HG03280 (cell line): ENCODE measurements at regions not wholly inside any gene's neighbourhood (a gene's known extent, or its start where the extent isn't known, plus 50 kb on each side); places are given as distances from the start of the nearest gene placed in this dataset.
"Not testable (repeated sequence)": the region's sequence is repeated elsewhere in the genome, so short reads cannot be mapped to it uniquely, and the experiment has no call there.

Experiments
- ATAC-seq: cut with Tn5 transposase; IDR thresholded peaks from one replicate; pipeline ENCODE4 v1.9.1; 2021; ENCODE audit warnings: mild to moderate bottlenecking, moderate library complexity; ENCODE audit not compliant: unreplicated experiment

GRCh38 chr16:21422824-21423223 is 144.7 kb upstream of the CRYM start:
- ATAC-seq = not testable (repeated sequence)

GRCh38 chr16:21404699-21405098 is 126.6 kb upstream of the CRYM start:
- not testable (repeated sequence) for ATAC-seq

DNA sequence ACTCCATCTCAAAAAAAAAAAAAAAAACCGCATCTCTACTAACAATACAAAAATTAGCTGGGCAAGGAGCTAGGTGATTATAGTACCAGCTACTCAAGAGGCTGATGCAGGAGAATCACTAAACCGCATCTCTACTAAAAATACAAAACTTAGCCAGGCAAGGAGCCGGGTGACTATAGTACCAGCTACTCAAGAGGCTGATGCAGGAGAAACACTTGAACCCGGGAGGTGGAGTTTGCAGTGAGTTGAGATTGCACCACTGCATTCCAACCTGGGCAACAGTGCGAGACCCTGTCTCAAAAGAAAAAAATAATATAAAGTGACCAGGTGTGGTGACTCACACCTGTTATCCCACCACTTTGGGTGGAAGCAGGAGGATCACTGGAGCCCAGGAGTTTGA is 119.8 kb upstream of the CRYM start:
- ATAC-seq = not testable (repeated sequence)

DNA sequence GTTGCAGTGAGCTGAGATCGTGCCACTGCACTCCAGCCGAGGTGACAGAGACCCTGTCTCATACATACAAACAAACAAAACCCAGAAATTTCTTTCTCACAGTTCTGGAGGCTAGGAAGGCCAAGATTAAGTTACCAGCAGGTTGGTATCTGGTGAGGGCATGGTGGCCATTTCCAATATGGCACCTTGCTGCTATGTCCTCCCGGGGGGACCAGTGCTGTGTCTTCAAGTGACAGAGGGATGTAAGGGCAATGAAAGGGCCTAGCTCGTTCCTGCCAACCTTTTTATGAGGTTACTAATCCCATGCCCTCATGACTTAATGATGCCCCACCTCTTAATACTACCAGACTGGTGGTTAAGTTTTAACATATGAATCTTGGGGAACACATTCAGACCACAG is 118.5 kb upstream of the CRYM start:
- not testable (repeated sequence) for ATAC-seq

- not testable (repeated sequence) for ATAC-seq
Measured at GRCh38 chr16:21390634-21391033, 112.5 kb upstream of the CRYM start.

GRCh38 chr16:21389860-21390259 is 111.8 kb upstream of the CRYM start:
- ATAC-seq = not testable (repeated sequence)

DNA sequence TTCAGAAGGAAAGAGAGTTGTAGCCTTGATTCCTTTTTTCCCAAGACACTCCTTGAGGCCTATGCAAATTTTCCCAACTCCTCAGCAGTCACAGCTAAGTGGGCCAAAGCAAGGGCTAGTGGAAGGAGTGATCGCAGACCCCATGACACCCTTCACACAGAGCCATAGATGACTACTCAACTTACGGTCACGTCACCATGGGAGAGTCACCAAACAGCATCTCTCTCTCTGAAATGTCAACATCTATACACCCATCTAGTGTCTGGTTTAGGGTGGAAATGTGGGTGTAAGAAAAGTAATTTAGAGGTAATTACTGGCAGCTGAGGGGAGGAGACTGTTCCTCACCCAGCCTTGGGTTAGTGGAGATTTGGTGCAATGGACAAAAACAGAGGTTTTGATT is 109.7 kb upstream of the CRYM start:
- ATAC-seq = not testable (repeated sequence)

- ATAC-seq = not testable (repeated sequence)
Measured at GRCh38 chr16:21386201-21386915, 108.3 kb upstream of the CRYM start.

GRCh38 chr16:21383682-21384081 is 105.6 kb upstream of the CRYM start:
- not testable (repeated sequence) for ATAC-seq

- not testable (repeated sequence) for ATAC-seq
Measured at GRCh38 chr16:21379645-21380044, 101.6 kb upstream of the CRYM start.

DNA sequence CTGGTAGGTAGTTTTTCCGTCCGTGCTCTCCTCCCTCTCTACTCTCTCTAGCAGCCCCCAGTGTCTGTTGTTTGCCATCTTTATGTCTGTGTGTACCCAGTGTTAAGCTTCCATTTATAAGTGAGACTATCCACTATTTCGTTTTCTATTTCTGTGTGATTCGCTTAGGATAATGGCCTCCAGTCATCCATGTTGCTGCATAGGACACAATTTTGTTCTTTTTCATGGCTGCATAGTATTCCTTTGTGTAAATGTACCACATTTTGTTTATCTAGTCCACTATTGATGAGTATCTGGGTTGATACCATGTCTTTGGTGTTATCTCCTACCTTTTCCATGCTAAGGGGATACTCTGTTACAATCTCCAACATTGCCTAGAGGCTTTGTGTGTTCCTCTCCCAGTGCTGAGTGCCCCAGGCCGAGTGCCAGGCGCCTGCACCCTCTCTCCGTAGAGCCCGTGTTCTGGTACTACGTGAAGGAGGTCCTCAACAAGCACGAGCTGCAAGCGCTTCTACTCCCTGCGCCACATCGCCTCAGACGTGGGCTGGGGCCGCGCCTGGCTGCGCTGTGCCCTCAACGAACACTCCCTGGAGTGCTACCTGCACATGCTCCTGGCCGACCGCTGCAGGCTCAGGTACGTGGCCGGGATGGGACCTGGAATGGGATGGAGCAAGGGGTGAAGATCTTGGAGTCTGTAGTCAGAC is 98.3 kb upstream of the CRYM start:
- not testable (repeated sequence) for ATAC-seq

GRCh38 chr16:21375334-21375733 is 97.2 kb upstream of the CRYM start:
- ATAC-seq = not testable (repeated sequence)

- not testable (repeated sequence) for ATAC-seq
Measured at GRCh38 chr16:21373454-21373853, 95.4 kb upstream of the CRYM start.

DNA sequence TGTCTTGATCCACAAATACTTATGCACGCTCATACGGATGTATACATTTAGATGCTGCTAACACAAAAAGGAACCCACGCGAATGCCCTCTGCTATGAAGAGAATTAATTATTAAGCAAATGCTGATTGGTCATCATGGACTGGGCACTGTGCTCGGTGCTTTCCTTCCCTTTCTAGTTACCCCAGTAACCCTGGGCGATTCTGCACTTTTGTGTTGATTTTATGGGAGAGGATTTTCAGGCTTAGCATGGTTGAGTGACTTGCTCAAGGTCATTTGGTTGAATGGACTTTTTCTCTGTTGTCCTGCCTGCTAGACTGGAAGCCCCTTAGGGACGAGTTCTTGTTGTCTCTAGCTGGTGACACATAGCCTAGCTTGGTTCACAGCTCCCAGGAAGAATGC is 94.8 kb upstream of the CRYM start:
- not testable (repeated sequence) for ATAC-seq

GRCh38 chr16:21372162-21372835 is 94.2 kb upstream of the CRYM start:
- not testable (repeated sequence) for ATAC-seq

GRCh38 chr16:21370791-21371190 is 92.7 kb upstream of the CRYM start:
- ATAC-seq = not testable (repeated sequence)

GRCh38 chr16:21368973-21369942 is 91.2 kb upstream of the CRYM start:
- not testable (repeated sequence) for ATAC-seq

- ATAC-seq = not testable (repeated sequence)
Measured at GRCh38 chr16:21367733-21368421, 89.8 kb upstream of the CRYM start.

DNA sequence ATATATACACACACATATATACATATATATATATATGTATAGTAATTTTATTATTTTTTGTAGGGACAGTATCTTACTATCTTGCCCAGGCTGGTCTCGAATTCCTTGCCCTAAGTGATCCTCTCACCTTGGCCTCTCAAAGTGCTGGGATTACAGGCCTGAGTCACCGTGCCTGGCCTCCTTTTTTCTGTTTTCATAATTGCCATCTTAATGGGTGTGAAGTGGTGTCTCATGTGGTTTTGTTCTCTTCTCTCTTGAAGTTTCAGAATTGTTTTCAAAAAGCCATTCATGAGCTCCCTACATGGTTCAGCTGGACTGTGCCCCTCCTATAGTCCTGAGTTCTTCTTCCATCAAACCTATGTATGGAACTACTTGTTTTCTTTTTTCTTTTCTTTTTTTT is 88.9 kb upstream of the CRYM start:
- ATAC-seq = not testable (repeated sequence)

DNA sequence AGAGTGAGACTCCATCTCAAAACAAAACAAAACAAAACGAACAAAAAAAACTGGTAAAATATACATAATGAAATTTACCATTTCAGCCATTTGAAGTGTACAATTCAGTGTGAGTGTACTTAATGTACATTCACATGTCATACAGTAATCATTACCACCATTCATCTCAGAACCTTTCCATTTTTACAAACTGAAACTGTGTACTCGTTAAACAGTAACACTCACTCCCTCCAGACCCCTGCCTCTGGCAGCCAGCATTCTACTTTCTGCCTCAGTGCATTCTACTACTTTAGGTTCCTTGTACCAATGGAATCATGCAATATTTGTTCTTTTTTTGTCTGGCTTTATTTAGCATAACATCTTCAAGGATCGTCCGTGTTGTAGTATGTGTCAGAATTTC is 87.5 kb upstream of the CRYM start:
- ATAC-seq = not testable (repeated sequence)
